Testis (tissue), 2 donors: ENCODE measurements at regions not wholly inside any gene's neighbourhood (a gene's known extent, or its start where the extent isn't known, plus 50 kb on each side); places are given as distances from the start of the nearest gene placed in this dataset.

ENCODE experiments used
- CTCF ChIP-seq, 3 experiments: fragments of 450-650 bp in 2 of 3; fragments of 200-600 bp in 1 of 3; sonication (generic) in 1 of 3; IDR thresholded peaks; one replicate each; pipeline ENCODE4 v1.5.1; 2016 to 2019; ENCODE audit warnings: antibody characterized with exemption in 3 of 3, mild to moderate bottlenecking in 2 of 3, moderate library complexity in 1 of 3
- POLR2A ChIP-seq: fragments of 450-650 bp; IDR thresholded peaks from one replicate; pipeline ENCODE4 v1.6.1; 2017; ENCODE audit warnings: antibody characterized with exemption, mild to moderate bottlenecking, moderate library complexity

- TF ChIP-seq CTCF (IDR thresholded peaks at IDR 0.05) (no peak), POLR2A (no peak)
Measured at GRCh38 chr4:136811496-136812077, 720.7 kb downstream of the PCDH18 start.
